ENCODE measurements at regions not wholly inside any gene's neighbourhood (a gene's known extent, or its start where the extent isn't known, plus 50 kb on each side); places are given as distances from the start of the nearest gene placed in this dataset.

GRCh38 chr13:22703601-22704209 is 477.1 kb upstream of the SGCG start:
- no peak for DNase-seq

GRCh38 chr13:22707946-22708345 is 472.8 kb upstream of the SGCG start:
- no peak for DNase-seq

GRCh38 chr13:22717036-22717435 is 463.7 kb upstream of the SGCG start:
- no peak for DNase-seq

GRCh38 chr13:22726726-22727125 is 454.1 kb upstream of the SGCG start:
- no peak for DNase-seq

- DNase-seq, result no peak
Measured at GRCh38 chr13:22735011-22735995, 445.5 kb upstream of the SGCG start.

GRCh38 chr13:22736084-22736767 is 444.6 kb upstream of the SGCG start:
- no peak for DNase-seq

- DNase-seq, result no peak
Measured at GRCh38 chr13:22736768-22737092, 444.0 kb upstream of the SGCG start.

GRCh38 chr13:22738357-22738756 is 442.4 kb upstream of the SGCG start:
- DNase-seq, result no peak

- DNase-seq, result no peak
Measured at GRCh38 chr13:22740264-22740663, 440.5 kb upstream of the SGCG start.

- DNase-seq, result no peak
Measured at GRCh38 chr13:22744688-22745452, 435.9 kb upstream of the SGCG start.

GRCh38 chr13:22748866-22749577 is 431.8 kb upstream of the SGCG start:
- no peak for DNase-seq

- no peak for DNase-seq
Measured at GRCh38 chr13:22749626-22750025, 431.2 kb upstream of the SGCG start.

- DNase-seq, result no peak
Measured at GRCh38 chr13:22757530-22758120, 423.2 kb upstream of the SGCG start.

GRCh38 chr13:22758245-22758644 is 422.5 kb upstream of the SGCG start:
- no peak for DNase-seq

- DNase-seq, result no peak
Measured at GRCh38 chr13:22761709-22762108, 419.1 kb upstream of the SGCG start.

GRCh38 chr13:22765547-22765946 is 415.2 kb upstream of the SGCG start:
- DNase-seq, result no peak

- no peak for DNase-seq
Measured at GRCh38 chr13:22770891-22771290, 409.9 kb upstream of the SGCG start.

- no peak for DNase-seq
Measured at GRCh38 chr13:22773465-22773864, 407.3 kb upstream of the SGCG start.

- DNase-seq, result no peak
Measured at GRCh38 chr13:22776394-22777186, 404.2 kb upstream of the SGCG start.

- DNase-seq, result no peak
Measured at GRCh38 chr13:22777207-22777606, 403.6 kb upstream of the SGCG start.

GRCh38 chr13:22789027-22789593 is 391.7 kb upstream of the SGCG start:
- no peak for DNase-seq
